HG02759 (cell line): ENCODE measurements at regions not wholly inside any gene's neighbourhood (a gene's known extent, or its start where the extent isn't known, plus 50 kb on each side); places are given as distances from the start of the nearest gene placed in this dataset.

Source experiments
- ATAC-seq: cut with Tn5 transposase; IDR thresholded peaks from one replicate; pipeline ENCODE4 v1.9.1; 2021; ENCODE audit warnings: mild to moderate bottlenecking, moderate library complexity; ENCODE audit not compliant: unreplicated experiment

DNA sequence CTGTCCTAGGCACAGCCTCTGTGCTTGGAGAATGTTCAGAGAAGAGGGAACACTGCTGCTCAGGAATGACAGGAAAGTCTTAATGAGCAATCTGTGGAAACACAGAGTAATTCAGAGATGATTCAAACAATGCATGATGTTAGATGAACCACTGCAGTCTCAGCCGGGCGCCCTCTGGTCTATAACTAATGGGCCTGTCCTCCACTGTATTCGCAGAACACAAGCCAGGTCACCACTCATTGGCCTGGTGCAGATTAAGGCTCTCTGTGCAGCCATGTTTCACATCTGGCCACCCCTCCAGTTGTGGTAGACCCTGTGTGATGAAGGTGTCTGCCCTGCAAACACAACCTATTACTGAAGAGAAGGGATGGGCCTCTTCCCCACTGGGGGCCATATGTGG is 281.7 kb upstream of the ROPN1 start:
- ATAC-seq, result no peak

DNA sequence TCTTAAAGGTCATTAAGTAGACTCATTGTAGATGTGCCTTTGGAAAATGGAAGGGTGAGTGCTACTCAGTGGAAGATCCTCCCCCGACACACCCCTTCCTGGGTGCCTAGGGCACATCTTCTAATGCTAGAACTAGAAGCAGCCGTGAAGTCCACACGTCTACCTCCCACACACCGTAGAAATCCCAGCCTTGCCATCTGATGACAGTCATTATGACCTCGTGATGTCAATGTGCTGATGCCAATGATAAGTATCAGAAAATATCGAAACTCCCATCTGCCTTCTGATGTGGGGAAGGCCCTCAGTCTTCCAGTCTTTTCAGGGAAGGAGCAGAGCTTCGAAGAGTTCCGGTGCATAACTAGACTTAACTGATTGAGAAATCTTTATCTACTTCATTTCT is 282.1 kb upstream of the ROPN1 start:
- no peak for ATAC-seq

DNA sequence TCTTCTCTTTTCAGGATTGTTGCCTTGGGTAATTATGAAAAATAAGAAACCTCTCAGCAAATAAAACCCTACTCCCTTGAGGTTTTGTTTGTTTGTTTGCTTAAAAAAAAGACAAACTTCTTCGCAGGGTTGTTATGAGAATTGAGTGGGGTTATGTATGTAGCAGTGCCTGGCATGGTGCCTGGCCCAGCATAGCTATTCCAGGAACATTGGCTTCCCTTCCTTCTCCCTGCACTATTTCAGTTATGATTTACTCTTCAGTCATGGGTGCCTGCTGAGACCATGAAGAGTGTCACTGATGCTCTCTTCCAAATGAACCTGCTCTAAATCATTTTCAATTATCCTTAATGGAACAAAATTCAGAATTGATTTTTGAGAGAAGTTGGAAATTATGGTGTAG is 283.5 kb upstream of the ROPN1 start:
- no peak for ATAC-seq

DNA sequence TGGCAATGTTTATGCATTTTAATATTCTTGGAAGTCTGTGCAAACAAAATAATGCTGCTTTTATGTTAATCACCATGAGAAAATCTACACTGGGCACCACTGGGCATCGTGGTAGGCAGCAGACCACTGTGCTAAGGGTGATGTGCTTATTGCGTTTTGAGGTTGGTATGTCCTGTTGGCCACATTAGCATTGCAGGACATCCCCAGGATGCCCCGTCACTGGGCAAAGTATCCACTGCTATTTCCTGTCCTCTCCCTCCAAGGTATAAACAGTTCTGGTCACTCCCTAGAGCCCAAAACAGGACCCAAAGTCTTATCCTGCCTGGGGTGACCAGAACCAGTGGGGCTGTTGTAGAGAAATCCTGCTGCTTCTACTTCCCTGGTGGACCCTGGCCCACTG is 284.2 kb upstream of the ROPN1 start:
- no peak for ATAC-seq

DNA sequence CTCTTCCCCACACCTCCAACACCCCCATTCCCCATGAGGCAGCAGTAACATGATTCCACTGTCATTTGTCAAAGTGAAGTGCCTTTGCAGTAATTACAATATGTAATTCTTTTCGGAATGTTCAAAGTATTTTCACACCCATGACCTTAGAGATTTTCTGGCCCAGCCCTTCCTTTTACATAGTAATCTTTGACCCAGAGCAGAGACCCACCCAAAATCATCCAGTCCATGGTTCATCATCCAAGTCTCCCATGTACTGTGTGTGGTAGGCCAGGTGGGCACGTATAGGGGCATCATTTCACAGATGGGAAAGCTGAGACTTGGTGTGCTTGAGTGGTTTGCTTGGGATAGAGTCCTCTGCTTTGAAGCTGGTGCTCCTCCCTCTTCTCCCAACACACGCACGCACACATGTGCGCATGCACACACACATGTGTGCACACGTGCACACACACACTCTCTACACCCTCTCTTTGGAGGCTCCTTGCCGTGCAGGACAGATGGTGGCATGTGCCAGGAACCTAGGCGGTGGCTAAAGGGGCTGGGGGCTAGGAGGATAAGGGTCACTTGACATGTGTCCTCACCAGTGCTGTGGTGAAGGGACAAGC is 284.7 kb upstream of the ROPN1 start:
- no peak for ATAC-seq

DNA sequence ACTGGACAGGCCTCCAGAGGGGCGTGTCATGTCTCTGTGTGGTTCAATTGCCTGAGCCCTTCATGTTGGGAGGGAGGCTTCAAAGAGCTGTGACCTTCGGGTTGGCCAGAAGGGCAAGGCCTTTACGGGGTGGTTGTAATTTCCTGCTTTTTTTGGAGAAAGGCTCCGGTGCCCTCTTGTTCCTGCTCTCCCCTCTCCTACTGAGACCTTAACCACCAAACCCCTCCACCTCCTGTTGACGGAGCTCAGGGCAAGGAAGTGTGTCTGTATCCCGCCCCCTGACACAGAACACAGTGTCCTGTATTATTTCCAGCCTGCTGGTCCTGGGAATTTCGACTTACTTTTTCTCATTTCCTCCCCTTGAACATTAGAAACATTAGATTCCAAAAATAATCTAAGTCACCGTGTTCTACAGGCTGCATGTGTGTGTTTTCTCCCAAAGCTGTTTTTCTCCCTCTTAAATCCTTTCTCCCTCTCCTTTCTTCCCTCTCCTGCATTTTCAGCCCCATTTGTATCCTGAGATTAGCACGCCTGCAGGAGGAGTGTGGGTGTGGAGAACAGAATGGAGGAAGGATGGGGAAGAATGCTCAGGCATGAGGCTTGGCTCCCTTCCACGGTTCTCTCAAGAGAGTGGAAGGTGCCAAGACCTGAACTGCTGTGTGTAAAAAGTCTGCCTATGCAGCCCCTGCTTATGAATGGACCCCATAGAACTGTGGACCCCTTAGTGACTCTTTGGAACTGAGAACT is 285.4 kb upstream of the ROPN1 start:
- ATAC-seq, result no peak

DNA sequence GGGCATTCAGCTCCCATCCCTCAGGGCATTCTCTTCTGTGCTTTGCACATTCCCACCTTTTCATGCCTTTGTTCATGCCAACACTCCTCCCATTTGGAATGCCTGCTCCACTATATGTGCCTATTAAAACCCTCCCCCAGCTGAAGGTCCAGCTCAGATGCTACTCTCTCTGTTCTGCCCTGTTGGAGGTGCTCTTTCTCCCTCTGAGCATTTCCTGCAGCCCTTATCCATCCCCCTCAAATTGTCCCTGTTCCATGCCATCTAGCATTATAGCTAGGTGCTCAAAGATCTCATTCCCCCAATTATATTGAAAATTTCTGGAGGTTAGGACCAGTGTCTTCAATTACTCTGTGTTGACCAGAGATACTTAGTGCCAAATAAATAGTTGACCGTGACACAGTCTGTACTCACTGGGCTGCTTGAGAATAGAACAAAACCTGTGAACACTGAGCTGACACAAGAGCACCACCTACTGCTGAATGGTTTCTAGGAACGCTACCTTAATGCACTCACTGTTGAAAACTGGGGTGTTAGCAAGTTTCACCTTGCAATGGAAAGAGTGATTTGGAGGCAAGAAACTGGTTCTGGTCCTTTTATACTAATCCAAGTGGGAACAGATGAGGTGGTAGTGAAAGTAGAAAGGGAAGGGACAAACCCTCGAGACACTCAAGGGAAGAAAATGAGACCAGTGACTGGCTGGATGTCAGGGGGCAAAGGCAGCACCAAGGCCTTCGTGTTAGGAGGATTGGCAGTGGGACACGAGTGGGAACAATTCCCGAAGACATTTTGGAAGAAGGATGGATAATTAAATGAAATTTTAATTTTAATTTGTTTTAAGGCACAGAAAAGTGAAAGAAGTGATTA is 289.8 kb upstream of the ROPN1 start:
- no peak for ATAC-seq

DNA sequence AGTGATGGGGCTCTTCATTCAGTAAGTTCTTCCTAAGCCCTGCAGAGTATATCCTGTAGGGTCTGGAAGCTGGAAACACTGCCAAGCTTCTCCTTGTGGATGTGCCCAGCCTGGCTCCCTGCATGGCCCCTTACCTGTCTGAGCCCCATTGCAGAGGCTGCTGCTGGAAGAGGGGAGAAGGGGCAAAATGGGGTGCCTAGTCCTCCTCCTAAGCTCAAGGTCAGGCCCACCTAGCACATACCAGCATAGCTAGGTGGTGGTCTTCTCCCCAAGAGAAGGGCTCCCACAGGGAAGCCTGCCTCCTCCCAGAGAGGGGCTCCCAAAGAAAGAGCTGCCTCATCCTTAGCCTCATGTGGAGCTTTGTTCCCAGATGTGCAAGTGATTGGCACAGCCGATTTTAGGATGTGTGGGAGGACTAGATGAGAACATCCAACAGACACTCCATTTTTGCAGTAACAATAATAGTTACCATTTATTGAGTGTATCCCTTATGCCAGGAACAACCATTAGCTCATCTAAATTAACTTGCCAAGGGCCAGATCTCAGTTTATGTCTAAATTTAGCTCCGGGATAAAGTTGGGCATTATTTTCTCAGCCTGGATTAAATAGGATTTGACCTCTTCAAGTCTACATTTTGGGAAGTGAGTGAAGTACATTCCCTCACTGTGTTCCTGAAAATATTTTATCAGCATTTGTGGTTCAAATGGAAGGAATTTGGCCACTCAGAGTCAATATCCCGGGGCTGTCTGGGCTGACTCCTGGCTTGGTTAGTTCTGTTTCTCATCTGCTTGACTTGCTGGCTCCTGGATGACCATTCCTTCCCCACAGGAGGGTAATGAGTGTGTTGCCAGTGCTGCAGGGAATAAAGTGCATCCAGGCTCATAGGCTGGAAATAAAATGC is 291.1 kb upstream of the ROPN1 start:
- ATAC-seq, result no peak

DNA sequence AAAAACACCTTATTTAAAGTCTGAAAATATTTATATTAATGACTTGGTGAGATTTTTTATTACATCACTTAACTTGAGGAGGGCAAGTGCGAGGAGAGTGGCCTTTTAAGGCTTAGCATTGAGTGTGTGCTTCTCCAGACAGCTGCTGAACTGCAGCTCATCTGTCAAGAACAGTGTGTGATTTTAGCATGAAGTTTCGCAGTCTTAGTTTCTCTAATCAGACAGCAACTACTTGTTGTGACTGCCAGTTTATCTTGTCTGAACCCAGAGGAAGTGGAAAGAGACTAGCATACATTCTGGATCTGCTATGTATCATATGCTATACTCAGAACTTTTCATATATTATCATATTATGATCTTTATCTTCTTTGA is 291.7 kb upstream of the ROPN1 start:
- ATAC-seq, result no peak

DNA sequence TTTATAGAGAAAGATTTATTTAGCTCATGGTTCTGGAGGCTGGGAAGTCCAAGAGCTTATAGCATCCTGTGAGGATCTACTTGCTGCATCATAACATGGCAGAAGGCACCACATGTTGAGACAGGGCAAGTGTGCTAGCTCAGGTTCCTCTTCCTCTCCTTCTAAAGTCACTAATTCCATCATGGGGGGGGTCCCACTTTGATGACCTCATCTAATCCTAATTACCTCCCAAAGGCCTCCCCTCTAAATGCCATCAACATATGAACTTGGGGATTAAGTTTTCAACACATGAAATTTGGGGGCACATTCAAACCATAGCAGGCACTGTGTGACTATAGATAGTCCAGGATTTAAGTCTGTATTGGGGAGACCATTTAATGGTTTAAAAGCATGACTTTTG is 297.1 kb upstream of the ROPN1 start:
- ATAC-seq, result no peak

DNA sequence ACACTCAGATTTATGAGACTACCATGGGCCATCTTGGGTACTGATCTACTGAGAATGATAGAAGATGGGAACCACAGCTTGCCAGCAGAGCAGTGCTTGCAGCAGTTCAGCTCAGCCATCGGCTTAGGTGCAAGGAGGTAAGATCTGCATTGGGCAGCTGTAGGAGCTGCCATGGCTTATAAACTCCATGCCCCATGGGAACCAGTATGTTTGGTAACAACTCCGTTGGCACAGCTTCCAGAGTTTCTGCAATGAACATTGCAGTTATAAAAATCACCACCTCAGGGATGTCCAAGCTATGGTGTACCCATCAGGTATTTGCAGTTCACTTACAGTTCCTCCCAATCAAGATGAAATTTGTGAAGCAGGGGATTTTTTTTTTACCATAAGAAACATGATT is 299.1 kb upstream of the ROPN1 start:
- ATAC-seq, result no peak

DNA sequence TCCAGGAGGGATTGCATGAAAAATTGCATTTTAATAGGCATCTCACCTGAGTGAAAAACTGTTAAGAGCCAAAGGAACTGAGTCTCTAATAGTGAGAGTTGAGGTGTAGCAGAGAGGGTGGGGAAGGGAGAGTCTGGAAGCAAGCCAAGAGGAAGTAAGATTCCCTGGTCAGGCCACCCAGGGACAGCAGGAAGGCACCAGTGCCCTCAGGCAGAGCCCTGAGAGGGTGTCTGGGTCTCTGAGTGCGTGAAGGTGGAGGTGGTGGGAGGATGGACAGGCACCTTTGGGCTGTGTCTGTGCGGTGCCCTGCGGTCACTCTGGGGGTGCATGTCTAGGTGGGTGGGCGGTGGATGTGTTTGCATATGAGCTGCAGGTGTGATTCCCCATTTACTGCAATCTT is 300.4 kb upstream of the ROPN1 start:
- ATAC-seq, result no peak

DNA sequence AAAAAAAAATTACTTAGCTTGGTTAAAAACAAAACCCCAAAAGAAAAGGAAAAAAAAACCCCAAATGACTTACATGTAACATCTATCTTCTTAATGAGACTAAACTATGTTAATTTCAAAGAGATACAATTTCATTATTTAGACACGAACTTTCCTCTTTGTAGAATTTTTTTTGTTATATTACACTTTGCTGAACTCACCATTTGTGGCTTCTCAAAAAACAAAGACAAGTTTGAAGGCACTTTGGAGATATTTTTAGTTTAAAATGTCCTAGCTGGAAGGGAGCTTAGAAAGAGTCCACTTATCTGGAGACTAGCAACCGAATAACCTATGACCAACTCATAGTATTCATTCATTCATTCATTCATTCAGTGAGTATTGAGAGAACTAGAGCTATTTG is 301.7 kb upstream of the ROPN1 start:
- no peak for ATAC-seq

DNA sequence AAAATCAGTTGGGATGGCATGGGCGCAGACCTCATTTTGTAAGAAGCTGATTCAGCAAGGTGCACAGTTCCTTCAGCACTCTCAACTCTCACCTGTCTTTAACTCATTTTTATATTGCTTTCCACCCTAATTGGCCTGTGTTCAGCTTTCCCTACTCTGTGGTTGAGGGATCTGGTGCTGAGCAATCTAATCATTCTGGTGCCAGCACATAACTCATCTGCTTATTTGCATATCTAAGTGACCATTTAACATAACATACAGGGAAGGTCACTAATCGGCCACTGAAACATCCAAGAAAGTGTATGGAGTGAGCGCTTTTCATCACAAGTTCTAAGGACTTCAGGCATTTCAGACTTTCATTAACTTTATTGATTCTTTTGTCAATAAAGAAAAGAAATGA is 303.4 kb upstream of the ROPN1 start:
- no peak for ATAC-seq

DNA sequence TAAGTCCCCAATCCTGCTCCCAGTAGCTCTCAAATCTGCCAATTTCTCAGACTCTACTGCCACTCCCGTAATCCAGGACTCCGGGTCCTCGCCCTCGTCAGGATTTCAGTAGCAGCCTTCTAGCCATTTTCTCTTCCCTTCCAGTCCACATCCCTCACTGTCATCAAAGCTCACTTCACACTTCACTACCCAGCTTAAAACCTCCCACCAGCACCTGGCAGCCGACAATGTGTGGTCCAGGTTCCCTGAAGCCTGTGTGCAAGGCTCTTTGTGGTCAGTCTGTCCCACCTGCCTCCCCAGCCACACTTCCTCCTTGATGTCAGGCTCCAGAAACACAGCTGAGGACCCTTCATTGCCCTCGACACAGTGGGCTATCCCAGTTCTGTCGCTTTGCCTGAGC is 304.5 kb upstream of the ROPN1 start:
- ATAC-seq, result no peak

DNA sequence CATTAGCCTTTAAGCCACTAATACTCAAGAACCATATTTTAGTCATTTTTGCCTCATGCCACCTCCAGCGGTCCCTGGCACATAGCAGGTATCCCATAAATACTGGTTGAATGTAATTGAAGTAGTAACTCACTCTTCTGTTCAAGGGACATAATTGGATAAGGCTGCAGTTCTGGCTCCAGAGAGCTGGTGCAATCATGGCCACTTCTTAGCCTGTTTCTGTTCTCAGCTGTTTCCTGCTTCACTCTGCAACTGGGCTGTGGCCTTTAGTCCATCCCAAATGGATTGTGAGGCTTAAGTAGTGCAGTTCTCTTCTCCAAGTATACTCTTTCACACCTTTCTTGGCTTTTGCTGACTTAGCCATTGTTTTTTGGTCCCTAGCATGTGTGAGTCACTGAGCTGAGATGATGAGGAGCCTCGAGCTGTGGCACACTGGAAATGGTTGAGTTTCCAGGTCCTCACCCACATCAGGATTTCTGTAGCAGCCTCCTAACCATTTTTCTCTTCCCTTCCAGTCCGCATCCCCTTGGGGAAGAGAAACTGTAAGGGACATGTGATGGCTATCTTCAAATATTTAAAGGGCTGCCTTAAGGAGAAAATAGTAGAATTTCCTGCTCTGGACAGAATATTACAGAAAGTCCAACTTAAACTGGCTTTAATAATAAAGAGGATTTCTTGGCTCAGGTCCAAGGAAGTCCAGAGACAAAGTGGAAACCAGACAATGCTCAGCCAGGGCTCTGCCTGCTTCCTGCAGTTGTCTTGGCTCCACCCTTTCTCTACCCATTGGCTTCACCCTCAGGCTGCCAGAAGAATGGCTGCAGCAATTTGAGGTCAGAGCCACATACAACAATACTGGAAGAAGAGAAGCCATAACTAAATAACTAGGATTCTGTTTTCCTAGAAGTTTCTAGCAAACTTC is 305.4 kb upstream of the ROPN1 start:
- ATAC-seq, result no peak

DNA sequence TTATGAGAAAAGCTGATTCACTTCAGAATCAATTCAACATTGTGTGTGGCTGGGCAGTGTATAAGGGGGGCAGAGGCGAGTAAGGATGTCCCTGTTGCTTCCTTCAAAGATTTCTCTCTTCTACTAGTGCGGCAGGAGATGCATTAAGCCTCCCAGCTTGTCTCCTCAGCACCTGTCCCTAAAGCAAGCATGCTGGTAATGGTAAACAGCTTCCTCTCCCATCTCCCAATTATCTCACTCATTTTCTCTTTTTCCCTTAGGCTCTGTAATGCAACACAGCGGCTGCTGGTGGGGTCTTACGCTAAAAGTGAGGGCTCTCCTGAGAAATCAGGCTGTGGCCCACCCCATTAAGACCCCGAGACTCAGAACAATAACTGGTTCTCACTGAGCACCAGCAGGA is 306.4 kb upstream of the ROPN1 start:
- ATAC-seq, result no peak

DNA sequence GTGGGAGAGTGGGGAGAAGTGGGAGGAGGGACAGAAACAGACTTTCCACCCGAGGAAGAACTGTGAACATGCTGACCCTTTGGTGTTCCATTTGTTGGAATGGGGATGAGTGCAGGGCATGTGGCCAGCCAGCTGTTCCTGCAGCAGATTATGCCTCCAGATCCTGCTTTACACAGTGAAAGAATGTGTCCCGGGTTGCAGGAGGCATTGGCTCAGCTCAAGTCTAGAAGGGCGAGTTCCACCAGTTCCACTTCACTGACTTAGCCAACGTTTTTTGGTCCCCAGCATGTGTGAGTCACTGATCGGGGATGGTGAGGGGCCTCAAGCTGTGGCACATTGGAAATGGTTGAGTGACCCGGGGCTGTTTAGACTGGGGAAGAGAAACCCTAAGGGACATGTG is 307.0 kb upstream of the ROPN1 start:
- ATAC-seq, result no peak

DNA sequence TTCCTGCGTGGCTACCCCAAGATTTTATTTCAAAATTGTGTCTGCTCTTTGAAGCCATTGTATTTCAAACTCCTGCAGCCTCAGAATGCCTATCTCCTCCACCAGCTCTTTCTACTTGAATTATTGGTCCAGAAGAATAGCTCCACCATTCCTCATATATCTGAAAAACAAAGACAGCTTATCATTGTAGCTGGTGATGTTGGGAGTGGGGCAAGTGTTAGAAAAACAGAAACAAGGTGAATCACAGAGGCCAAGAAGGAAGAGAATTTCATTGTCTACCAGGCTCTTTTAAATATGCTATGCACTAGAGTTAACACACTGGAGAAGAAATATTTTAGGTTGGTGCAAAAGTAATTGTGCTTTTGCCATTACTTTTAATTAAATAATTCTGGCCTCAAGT is 307.9 kb upstream of the ROPN1 start:
- no peak for ATAC-seq

DNA sequence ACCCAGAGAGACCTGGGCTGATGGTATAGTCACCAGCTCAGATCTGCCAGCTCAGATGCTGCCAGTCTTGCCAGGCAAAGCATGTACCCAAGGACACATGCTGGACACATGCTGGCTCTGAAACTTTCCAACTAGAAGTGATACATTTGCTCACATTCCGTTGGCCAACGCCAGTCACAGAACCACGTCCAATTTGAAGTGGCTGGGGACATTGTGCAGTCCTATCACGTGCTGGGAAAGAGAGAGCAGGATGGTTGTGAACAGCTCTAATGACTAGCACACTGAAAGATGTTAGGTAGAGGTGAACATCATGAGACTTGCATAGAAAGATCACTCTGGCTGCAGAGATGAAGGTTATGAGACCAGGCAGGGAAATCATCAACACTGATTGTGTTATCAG is 308.5 kb upstream of the ROPN1 start:
- no peak for ATAC-seq
